ENCODE measurements at regions not wholly inside any gene's neighbourhood (a gene's known extent, or its start where the extent isn't known, plus 50 kb on each side); places are given as distances from the start of the nearest gene placed in this dataset.

DNA sequence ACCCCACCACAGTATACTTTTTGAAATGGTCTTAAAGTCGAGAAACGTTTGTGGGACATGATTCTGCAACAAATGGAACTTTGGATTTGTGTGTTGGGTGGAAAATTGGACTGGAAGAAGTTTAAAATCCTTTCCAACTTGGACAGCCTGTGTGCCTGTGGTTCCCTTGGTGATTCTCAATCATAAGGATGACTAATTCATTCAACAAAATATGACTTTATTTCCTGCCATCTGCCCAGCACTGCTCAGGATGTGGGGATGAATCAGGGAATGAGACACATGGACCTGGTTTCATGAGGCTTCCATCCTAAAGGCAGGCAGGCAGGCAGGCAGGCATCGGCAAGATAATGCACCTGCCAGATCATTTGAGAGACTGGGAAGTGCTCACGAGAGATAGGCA lies 57.3 kb upstream of the TMEM132D start:
- TF ChIP-seq, protein P1, sequence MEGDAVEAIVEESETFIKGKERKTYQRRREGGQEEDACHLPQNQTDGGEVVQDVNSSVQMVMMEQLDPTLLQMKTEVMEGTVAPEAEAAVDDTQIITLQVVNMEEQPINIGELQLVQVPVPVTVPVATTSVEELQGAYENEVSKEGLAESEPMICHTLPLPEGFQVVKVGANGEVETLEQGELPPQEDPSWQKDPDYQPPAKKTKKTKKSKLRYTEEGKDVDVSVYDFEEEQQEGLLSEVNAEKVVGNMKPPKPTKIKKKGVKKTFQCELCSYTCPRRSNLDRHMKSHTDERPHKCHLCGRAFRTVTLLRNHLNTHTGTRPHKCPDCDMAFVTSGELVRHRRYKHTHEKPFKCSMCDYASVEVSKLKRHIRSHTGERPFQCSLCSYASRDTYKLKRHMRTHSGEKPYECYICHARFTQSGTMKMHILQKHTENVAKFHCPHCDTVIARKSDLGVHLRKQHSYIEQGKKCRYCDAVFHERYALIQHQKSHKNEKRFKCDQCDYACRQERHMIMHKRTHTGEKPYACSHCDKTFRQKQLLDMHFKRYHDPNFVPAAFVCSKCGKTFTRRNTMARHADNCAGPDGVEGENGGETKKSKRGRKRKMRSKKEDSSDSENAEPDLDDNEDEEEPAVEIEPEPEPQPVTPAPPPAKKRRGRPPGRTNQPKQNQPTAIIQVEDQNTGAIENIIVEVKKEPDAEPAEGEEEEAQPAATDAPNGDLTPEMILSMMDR (IDR thresholded peaks at IDR 0.05; ENCODE audit: low read depth, low read length), result no peak
- TF ChIP-seq EZH2phosphoT487 (IDR thresholded peaks at IDR 0.05; ENCODE audit: low read depth), result no peak
